ENCODE measurements at regions not wholly inside any gene's neighbourhood (a gene's known extent, or its start where the extent isn't known, plus 50 kb on each side); places are given as distances from the start of the nearest gene placed in this dataset.
A peak's percentile ranks its signal among the peaks of the same experiment; 100 is the strongest.

DNA sequence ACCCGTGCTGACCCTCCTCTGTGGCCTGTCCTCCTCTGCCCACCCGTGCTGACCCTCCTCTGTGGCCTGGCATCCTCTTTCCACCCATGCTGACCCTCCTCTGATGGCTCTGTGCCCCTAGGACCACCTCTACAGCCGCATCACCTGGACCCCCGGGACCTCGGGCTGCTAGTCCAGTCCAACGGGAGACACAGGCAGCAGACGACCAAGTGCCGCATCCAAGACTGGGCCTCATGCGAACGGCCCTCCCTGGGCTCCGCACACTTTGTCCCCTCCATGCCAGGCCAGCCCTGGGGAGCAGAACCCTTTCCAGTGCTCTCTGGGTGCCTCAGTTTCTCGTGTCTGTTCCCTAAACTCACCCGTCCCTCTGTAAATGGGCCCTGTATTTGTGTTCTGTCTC lies 107.2 kb upstream of the RNF32 start:
- no peaks in the 10 kb centered on the region for H3K36me3 ChIP-seq (ENCODE audit: control insufficient read depth in 4 of 4, insufficient read depth in 3 of 4, low read depth in 1 of 4, low read length in 3 of 4)
- H3K4me3 ChIP-seq (ENCODE audit: low read depth in 1 of 3, low read length in 3 of 3), result no peak overlapping the region
- TF ChIP-seq HNF4A (conservative IDR thresholded peaks at IDR 0.05), result no peak
- no peak overlapping the region for H3K27ac ChIP-seq (ENCODE audit: low read depth in 1 of 2, low read length in 2 of 2)
- 86% methylated on average over 13 of the region's 13 CpGs for WGBS
- H3K4me1 ChIP-seq (ENCODE audit: control insufficient read depth in 4 of 4, insufficient read depth in 4 of 4, low read length in 3 of 4), result peaks cover 0 to under 1% (median 0%) of the 10 kb centered on the region in 4 donors
- DNase-seq (ENCODE audit: low spot score), result no peak
- H3K27me3 ChIP-seq (ENCODE audit: control insufficient read depth in 4 of 4, insufficient read depth in 4 of 4, low read length in 3 of 4), result no peaks in the 10 kb centered on the region
- H3K9me3 ChIP-seq (ENCODE audit: control insufficient read depth in 4 of 4, low read length in 3 of 4), result no peaks in the 10 kb centered on the region
- H3K9ac ChIP-seq (ENCODE audit: low read depth in 1 of 2, low read length in 2 of 2), result no peak overlapping the region

DNA sequence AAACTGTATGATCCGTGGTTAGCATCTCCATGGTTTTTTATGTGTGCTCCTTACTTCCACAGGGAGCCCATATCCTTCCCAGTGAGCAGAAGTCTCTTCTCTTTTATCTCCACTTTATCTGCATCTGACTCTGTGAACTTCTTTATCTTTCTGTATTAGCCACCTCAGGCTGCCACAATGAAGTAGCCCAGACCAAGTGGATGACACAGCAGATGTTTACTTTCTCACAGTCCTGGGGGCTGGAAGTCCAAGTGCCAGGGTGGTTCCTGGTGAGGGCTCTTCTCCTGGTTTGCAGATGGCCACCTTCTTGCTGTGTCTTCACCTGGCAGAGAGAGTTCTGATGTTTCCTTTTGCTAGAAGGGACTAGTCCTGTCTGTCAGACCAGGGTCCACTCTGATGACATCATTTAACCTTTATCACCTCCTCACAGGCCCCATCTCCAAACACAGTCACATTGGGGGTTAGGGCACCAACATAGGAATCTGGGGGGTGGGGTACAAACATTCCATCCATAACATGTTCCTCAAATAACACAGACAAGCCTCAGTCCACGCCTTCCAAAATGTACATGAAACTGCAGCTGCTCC lies 108.5 kb upstream of the RNF32 start:
- Histone ChIP-seq H3K9ac (ENCODE audit: low read depth in 1 of 2, low read length in 2 of 2) (no peak overlapping the region), H3K4me3 (ENCODE audit: low read depth in 1 of 3, low read length in 3 of 3) (no peak overlapping the region), H3K27me3 (ENCODE audit: control insufficient read depth in 4 of 4, insufficient read depth in 4 of 4, low read length in 3 of 4) (no peaks in the 10 kb centered on the region), H3K4me1 (ENCODE audit: control insufficient read depth in 4 of 4, insufficient read depth in 4 of 4, low read length in 3 of 4) (peaks cover 5 to 12% (median 10%) of the 10 kb centered on the region in 4 donors), H3K27ac (ENCODE audit: low read depth in 1 of 2, low read length in 2 of 2) (no peak overlapping the region), H3K36me3 (ENCODE audit: control insufficient read depth in 4 of 4, insufficient read depth in 3 of 4, low read depth in 1 of 4, low read length in 3 of 4) (no peaks in the 10 kb centered on the region), H3K9me3 (ENCODE audit: control insufficient read depth in 4 of 4, low read length in 3 of 4) (no peaks in the 10 kb centered on the region)
- TF ChIP-seq, protein P1, sequence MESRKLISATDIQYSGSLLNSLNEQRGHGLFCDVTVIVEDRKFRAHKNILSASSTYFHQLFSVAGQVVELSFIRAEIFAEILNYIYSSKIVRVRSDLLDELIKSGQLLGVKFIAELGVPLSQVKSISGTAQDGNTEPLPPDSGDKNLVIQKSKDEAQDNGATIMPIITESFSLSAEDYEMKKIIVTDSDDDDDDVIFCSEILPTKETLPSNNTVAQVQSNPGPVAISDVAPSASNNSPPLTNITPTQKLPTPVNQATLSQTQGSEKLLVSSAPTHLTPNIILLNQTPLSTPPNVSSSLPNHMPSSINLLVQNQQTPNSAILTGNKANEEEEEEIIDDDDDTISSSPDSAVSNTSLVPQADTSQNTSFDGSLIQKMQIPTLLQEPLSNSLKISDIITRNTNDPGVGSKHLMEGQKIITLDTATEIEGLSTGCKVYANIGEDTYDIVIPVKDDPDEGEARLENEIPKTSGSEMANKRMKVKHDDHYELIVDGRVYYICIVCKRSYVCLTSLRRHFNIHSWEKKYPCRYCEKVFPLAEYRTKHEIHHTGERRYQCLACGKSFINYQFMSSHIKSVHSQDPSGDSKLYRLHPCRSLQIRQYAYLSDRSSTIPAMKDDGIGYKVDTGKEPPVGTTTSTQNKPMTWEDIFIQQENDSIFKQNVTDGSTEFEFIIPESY (IDR thresholded peaks at IDR 0.05), result no peak
- TF ChIP-seq GABPA (IDR thresholded peaks at IDR 0.05 in 1 of 2, conservative IDR thresholded peaks at IDR 0.05 in 1 of 2), result no peak
- no peak for DNase-seq (ENCODE audit: low spot score)
- 46% methylated on average over 2 of the region's 2 CpGs for WGBS

DNA sequence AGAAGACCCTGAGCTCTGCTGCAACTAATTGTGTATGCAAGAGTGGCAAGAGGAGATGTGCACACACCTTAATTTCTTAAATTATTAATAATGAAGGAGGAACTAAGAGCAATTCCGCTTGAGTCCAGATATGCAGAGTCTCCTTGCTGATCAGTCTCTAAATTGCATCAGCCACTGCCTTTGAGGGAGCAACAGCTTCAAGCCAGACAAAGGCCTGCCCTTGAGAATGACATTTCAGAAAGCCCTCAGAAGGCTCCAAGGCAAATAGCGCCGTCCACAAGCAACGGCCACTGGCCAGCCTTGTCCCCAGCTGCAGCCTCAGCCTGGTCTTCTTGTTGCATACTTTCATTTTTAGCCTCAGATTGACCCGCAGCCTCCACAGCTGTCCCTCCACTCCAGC lies 110.6 kb upstream of the RNF32 start:
- Histone ChIP-seq H3K9me3 (ENCODE audit: control insufficient read depth in 4 of 4, low read length in 3 of 4) (no peaks in the 10 kb centered on the region), H3K36me3 (ENCODE audit: control insufficient read depth in 4 of 4, insufficient read depth in 3 of 4, low read depth in 1 of 4, low read length in 3 of 4) (no peaks in the 10 kb centered on the region), H3K27ac (ENCODE audit: low read depth in 1 of 2, low read length in 2 of 2) (no peak overlapping the region), H3K27me3 (ENCODE audit: control insufficient read depth in 4 of 4, insufficient read depth in 4 of 4, low read length in 3 of 4) (no peaks in the 10 kb centered on the region), H3K4me1 (ENCODE audit: control insufficient read depth in 4 of 4, insufficient read depth in 4 of 4, low read length in 3 of 4) (peaks cover 5 to 19% (median 15%) of the 10 kb centered on the region in 4 donors), H3K4me3 (ENCODE audit: low read depth in 1 of 3, low read length in 3 of 3) (no peak overlapping the region), H3K9ac (ENCODE audit: low read depth in 1 of 2, low read length in 2 of 2) (no peak overlapping the region)
- DNase-seq (ENCODE audit: low spot score), result no peak
- TF ChIP-seq RAD21 (IDR thresholded peaks at IDR 0.05) (no peak), TAF1 (conservative IDR thresholded peaks at IDR 0.05) (no peak), SP1 (IDR thresholded peaks at IDR 0.05) (no peak)
- WGBS, result 89% methylated on average over 5 of the region's 5 CpGs

DNA sequence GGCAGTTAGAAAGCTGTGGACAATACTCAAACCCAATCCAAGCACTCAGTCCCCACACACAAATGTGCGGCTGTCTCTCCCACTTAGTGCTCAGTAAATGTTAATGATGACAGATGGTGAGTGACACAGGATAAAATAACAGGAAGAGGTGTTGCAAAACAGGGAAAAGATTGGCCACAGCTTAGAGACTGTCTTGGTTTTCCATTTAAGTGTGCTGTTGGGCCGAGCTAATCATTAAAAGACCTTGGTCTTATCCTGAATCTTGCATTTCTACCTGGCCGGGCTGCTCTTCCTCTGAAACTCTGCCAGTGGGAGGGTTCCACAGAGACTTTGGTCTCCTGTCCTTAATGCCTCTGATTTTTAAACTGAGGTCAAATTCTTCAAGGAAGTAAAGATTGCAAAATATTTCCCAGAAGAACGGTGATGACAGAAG lies 113.1 kb upstream of the RNF32 start:
- WGBS, result 23% methylated on average over 4 of the region's 4 CpGs
- Histone ChIP-seq H3K27me3 (ENCODE audit: control insufficient read depth in 4 of 4, insufficient read depth in 4 of 4, low read length in 3 of 4) (no peaks in the 10 kb centered on the region), H3K9ac (ENCODE audit: low read depth in 1 of 2, low read length in 2 of 2) (peak overlapping the region in 1 of 2 donors; percentile 34), H3K36me3 (ENCODE audit: control insufficient read depth in 4 of 4, insufficient read depth in 3 of 4, low read depth in 1 of 4, low read length in 3 of 4) (no peaks in the 10 kb centered on the region), H3K9me3 (ENCODE audit: control insufficient read depth in 4 of 4, low read length in 3 of 4) (no peaks in the 10 kb centered on the region), H3K4me3 (ENCODE audit: low read depth in 1 of 3, low read length in 3 of 3) (no peak overlapping the region), H3K27ac (ENCODE audit: low read depth in 1 of 2, low read length in 2 of 2) (peak overlapping the region; percentile 43 to 86), H3K4me1 (ENCODE audit: control insufficient read depth in 4 of 4, insufficient read depth in 4 of 4, low read length in 3 of 4) (peaks cover 5 to 23% (median 17%) of the 10 kb centered on the region in 4 donors)
- no peak for DNase-seq (ENCODE audit: low spot score)
- TF ChIP-seq TAF1 (conservative IDR thresholded peaks at IDR 0.05), result no peak
- TF ChIP-seq FOXA2 (IDR thresholded peaks at IDR 0.05), result no peak
- TF ChIP-seq FOXA1 (IDR thresholded peaks at IDR 0.05), result no peak
- peak; percentile 74 for TF ChIP-seq SP1 (IDR thresholded peaks at IDR 0.05)
- peak in 1 of 2 donors; percentile 54 for TF ChIP-seq EGR1 (IDR thresholded peaks at IDR 0.05; ENCODE audit: low read depth in 2 of 2)
- TF ChIP-seq, protein P2, sequence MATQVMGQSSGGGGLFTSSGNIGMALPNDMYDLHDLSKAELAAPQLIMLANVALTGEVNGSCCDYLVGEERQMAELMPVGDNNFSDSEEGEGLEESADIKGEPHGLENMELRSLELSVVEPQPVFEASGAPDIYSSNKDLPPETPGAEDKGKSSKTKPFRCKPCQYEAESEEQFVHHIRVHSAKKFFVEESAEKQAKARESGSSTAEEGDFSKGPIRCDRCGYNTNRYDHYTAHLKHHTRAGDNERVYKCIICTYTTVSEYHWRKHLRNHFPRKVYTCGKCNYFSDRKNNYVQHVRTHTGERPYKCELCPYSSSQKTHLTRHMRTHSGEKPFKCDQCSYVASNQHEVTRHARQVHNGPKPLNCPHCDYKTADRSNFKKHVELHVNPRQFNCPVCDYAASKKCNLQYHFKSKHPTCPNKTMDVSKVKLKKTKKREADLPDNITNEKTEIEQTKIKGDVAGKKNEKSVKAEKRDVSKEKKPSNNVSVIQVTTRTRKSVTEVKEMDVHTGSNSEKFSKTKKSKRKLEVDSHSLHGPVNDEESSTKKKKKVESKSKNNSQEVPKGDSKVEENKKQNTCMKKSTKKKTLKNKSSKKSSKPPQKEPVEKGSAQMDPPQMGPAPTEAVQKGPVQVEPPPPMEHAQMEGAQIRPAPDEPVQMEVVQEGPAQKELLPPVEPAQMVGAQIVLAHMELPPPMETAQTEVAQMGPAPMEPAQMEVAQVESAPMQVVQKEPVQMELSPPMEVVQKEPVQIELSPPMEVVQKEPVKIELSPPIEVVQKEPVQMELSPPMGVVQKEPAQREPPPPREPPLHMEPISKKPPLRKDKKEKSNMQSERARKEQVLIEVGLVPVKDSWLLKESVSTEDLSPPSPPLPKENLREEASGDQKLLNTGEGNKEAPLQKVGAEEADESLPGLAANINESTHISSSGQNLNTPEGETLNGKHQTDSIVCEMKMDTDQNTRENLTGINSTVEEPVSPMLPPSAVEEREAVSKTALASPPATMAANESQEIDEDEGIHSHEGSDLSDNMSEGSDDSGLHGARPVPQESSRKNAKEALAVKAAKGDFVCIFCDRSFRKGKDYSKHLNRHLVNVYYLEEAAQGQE (IDR thresholded peaks at IDR 0.05), result peak; percentile 35
- TF ChIP-seq, protein P3, sequence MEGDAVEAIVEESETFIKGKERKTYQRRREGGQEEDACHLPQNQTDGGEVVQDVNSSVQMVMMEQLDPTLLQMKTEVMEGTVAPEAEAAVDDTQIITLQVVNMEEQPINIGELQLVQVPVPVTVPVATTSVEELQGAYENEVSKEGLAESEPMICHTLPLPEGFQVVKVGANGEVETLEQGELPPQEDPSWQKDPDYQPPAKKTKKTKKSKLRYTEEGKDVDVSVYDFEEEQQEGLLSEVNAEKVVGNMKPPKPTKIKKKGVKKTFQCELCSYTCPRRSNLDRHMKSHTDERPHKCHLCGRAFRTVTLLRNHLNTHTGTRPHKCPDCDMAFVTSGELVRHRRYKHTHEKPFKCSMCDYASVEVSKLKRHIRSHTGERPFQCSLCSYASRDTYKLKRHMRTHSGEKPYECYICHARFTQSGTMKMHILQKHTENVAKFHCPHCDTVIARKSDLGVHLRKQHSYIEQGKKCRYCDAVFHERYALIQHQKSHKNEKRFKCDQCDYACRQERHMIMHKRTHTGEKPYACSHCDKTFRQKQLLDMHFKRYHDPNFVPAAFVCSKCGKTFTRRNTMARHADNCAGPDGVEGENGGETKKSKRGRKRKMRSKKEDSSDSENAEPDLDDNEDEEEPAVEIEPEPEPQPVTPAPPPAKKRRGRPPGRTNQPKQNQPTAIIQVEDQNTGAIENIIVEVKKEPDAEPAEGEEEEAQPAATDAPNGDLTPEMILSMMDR (IDR thresholded peaks at IDR 0.05; ENCODE audit: low read depth, low read length, missing input control), result no peak
- TF ChIP-seq, protein P4, sequence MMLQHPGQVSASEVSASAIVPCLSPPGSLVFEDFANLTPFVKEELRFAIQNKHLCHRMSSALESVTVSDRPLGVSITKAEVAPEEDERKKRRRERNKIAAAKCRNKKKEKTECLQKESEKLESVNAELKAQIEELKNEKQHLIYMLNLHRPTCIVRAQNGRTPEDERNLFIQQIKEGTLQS (IDR thresholded peaks at IDR 0.05), result peak; percentile 37
- TF ChIP-seq JUND (IDR thresholded peaks at IDR 0.05), result peak; percentile 87 to 90
- TF ChIP-seq NR2F2 (IDR thresholded peaks at IDR 0.05), result peak; percentile 45
- TF ChIP-seq YY1 (IDR thresholded peaks at IDR 0.05), result peak; percentile 62
- no peak for TF ChIP-seq GABPA (IDR thresholded peaks at IDR 0.05 in 1 of 2, conservative IDR thresholded peaks at IDR 0.05 in 1 of 2)
- peak; percentile 78 to 88 for TF ChIP-seq RXRA (IDR thresholded peaks at IDR 0.05)
